GM21723 (cell line): ENCODE measurements at regions not wholly inside any gene's neighbourhood (a gene's known extent, or its start where the extent isn't known, plus 50 kb on each side); places are given as distances from the start of the nearest gene placed in this dataset.

ENCODE experiments used
- ATAC-seq: cut with Tn5 transposase; IDR thresholded peaks from one replicate; pipeline ENCODE4 v1.9.1; 2021; ENCODE audit warnings: mild to moderate bottlenecking, moderate library complexity; ENCODE audit not compliant: unreplicated experiment

DNA sequence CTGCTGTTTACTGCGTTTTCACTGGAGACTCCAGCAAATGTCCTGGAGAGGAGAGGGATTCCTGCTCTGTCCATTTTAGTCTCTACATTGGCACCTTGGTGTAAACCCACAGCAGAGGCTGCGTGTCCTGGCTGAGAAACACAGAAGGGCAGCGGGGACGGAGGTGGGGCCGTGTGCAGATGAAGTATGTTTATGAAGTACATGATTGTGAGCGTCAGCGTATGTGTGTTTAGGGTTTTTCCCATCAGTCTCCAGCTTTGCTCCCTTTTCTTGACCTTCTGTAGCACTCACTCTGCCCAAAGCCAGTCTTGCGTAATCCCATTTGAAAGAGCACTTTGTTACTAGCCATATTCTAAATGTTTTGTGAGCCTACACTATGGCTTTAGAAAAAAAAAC, 750.7 kb upstream of the SORCS1 start:
- no peak for ATAC-seq

DNA sequence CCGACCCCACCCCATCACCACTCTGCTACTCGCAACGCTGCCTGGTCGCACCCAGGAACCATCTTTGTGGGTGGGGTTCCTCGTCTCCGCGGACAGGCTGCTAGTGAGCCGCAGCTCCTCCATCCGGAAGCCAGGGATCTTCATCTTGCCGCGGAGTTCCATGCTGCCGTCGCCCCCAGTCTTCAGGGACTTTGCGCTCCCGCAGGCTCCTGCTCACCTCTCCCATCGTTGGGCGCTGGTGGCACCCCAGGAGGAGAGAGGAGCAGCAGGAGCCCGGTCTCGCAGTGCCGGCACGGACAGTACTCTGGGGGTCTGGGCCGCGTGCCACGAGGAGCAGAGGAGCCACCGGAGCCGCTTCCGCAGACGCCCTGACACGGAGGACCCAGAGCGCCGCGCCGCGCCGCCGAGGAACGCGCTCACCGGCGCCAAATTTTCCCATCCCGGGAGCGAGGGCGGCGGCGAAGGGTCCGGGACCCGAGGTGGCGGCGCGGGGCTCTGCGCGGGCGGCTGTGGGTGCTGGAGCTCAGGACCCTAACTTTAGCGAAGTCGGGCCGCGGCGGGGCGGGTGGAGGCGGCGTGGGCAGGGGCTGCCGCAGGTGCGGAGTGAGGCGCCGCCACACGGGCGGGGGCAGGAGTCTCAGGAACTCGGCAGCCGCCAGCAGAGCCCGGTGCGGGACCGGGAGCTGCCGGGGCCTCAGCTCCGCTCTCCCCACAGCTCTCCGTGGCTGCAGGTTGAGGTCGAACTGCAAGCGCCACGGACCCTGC, 750.1 kb upstream of the SORCS1 start:
- no peak for ATAC-seq

DNA sequence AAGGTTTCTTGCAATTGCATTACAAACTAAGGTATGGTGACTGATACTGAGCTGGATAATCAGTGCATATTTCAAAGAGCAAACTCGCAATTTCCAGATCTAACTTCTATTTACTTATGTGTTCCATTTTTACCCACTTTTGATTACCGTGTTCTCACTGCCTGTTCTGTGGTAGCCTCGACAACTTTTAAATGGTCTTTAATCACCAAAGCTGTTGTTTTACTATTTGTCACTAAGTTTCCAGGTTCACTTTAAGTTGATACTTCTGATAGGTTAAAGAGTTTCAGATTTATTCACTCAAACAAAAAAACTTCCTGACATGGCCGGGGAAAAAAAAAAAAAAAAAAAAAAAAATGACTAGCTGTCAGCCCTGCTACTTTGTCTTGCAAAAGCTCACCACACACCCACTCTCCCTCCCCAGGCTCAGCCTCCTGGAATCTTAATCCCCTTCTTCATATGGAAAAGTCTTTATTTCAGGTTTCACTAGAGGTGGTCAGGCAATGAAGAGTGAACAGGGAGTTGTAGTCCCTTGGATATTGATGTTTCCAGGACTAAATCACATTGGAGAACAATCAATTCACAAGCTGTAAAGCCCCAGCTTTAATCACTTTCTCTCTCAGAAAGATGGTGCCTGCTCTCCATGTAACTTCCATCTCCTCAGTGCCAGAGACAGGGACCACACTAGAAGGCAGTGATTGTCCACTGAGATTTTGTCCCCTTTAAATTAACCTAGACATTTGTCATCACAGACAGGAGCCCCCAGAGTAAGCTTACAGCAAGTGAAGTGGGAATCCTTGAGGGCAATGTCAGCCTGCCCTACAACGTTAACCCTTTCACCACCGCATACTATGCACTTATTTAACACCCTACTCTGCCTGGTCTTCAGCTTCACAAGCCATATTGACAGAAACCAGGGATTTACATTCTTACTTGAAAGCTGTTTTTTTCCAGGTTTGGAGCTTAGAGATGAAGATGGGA, 749.1 kb upstream of the SORCS1 start:
- no peak for ATAC-seq

DNA sequence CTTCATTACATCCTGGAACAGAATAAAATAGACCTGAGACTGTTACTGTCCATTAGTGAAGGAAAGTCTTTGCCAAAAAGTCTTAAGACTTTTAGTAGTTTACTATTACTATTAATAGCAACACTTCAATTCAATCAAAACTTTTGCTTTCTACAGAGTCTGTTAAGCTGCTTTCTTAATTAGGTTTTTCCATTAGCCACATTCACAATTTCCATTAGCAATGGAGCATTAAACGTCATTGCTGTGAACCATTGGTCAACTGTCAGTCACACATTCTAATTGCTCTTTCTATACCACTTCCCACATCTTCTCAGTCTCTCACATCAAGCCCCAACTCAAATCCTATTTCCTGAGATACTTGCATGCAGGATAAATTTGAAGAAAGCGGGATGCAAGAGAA, 736.6 kb upstream of the SORCS1 start:
- ATAC-seq: no peak

DNA sequence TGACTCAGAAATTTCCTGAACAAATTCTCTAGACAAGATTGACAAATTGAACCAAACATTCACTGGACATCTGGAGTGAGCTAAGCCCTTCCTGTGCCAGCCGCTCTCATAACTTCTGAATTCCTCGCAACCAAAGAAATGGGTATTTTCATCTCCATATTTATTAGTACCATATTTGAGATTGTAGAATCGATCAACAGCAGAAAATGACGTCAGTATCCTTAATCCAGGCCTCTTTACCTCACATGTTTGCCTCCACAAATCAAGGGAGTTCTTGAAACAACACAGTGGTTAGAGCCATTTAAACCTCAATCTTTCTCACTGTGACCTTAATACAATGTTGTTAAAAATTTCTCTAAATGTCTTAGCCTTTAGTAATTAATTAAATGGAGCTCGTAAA, 735.6 kb upstream of the SORCS1 start:
- no peak for ATAC-seq

DNA sequence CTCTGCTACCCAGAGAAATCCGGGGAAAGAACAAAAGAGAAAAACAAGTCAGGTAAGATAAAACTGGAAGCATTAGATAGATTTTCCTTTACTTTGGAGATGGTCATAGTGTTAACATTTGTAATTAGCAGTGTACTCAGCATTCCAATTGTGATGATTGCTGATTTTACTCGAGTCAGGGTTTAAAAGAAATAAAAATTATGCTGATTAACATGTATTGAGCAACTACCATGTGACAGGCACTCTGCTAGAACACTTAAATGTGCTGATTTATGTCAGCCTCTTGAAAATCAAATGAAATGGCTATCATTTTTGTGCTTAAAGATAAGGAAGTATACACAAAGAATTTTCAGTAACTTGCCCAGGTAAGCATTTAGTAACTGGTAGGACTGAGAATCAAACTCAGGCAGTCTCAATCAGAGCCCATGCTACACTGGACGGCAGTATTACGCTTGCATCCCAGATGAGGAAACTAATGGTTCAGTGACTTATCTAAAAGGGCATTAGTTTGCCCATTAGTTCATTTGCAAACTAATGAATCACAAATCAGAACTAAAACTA, 735.1 kb upstream of the SORCS1 start:
- ATAC-seq: no peak

DNA sequence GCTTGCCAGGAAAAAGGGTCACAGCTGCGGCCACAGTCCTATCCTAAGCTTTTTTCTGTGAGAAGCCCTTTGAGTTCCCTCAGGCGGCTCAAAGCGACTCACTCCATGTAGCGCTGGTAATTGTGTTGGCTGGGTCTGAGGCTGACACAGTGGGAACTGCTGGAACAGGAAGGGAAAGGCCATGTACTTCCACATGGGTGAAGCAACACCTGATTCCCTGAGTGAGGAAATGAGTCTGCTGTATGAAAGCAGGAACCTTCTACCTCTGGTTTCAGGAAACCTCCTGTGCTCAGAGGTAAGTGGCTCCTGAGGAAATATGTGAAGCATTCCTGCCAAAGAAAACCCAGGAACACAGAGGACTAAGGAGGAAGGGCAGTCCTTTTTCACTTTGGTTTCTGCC, 734.6 kb upstream of the SORCS1 start:
- no peak for ATAC-seq

DNA sequence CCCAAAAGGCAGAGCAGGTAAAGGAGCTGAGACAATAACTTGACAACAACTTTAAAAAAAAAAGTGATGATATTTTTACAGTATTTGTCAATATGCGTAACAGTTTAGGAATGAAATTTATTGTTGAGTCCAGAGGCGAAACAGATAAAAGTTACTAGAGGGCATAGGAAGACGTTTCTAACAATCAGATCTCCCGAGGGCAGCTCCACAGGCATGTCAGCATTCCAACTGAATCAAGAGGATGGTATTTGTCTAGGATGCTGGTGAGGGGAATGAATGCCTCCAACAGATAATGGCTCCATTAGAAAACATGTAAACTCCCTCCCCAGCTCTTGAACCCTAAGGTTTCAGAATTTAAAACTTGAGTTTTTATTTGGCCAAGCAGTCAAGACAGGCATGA, 733.9 kb upstream of the SORCS1 start:
- ATAC-seq: no peak

DNA sequence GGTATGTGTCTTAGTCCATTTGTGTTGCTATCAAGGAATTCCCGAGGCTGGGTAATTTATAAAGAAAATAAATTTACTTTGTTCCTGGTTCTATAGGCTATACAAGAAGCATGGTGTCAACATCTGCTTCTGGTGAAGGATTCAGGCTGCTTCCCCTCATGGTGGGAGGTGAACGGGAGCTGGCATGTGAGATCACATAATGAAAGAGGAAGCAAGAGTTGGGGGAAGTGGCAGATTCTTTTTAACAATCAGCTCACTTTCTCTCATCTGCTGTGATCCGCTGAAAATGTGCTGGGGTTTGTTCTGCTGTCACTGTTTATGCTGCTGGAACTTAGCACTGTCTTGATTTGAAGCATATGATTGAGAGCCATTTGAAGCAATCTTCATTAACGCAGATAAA, 730.0 kb upstream of the SORCS1 start:
- ATAC-seq: no peak

DNA sequence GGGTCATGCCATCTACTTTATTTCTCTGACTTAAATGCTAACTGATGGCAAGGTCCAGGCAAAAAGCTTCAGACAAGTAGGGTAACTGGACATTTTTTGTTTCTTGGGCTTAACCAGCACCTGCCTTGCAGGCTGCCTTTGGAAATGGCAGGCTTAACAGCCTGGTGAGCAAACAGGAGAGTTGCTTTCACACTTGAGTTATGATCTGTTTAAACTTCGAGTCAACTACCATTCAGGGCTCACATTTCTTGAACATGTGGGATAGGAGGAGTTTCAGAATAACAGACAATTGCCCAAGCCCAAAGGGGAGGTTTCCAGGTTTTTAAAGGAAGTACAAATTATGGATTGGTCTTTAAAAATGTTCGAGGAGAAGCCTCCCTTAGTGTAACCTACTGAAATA, 724.6 kb upstream of the SORCS1 start:
- no peak for ATAC-seq

DNA sequence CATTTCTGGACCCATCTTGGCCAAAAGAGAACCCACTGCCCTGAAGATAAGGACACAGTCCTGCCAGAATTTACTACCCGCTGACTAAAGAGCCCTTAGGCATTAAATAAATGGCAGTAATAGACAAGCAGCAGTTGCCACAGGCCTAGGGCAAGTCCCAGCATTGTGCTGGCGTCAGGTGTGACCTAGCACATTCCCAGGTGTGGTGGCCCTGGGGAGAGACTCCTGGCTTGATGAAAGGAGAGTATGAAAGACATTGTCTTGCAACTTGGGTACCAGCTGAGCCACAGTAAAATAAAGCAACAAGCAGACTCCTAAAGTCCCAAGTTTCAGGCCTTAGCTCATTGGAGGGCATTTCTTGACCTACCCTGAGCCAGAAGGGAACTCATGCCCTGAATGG, 715.7 kb upstream of the SORCS1 start:
- no peak for ATAC-seq

DNA sequence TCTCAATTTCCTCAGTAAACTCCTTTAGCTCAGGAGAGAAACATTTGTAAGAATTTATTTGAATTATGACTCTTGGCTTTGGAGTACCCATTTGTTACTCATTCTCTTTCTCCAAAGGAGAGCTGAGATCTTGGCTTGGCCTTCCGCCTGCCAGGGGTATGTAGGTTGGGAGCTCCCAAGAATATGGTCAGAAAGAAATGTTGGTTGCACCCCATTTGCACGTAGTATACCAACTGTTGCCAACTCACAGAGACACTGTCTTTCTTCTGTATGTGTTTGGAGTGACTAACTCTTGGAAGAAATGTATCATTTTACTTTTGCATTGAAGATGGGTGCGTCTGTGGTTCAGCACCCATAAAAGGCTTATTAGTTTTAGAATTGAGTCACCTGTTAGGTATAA, 708.5 kb upstream of the SORCS1 start:
- no peak for ATAC-seq

DNA sequence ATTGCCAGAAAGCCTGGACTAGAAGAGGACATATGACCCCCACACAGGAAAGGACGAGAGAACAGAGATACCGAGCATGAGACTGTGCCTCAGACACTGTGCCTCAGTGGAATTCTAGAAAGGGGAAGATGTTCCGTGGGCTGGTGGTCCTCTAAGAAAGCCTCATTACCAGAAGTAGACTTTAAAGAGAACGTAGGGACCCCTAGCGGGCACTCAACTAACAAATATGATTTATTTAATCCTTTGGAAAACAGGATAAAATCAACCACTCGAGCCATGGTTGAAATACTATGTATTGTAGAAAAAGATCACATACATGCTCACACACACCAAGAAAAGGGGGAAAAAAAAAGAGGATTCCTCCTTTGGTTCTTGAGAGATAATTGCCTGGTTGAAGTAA, 701.2 kb upstream of the SORCS1 start:
- no peak for ATAC-seq

DNA sequence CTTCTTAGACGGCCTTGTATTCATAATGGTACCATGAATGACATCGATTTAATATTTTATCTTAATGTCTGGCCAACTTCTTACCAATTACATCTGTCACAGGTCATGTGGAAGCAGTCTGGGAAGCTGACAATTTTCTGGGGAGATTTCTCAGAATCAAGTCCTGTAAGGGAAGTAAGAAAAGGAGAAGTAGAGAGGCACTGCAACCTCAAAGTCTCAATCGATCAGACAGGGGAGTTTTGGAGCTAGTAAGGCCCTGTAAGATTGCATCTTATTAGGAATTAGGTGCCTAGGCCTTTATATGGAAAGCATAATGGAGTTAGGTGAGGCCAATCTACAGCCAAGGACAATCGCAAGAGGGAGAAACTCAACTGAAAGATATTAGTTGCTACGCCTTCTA, 694.6 kb upstream of the SORCS1 start:
- ATAC-seq: no peak

DNA sequence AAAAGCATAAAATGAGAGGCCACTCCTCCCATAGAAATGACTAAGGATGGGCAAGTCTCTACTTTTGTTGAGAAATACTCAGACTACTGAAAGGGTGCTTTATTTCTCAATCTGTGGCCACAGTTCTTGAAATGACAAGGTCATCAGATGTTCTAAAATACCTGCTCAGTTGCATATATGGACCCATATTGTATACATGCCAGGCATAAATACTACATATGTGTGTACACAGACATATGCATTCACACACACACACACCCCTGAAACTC, 691.5 kb upstream of the SORCS1 start:
- ATAC-seq: no peak

DNA sequence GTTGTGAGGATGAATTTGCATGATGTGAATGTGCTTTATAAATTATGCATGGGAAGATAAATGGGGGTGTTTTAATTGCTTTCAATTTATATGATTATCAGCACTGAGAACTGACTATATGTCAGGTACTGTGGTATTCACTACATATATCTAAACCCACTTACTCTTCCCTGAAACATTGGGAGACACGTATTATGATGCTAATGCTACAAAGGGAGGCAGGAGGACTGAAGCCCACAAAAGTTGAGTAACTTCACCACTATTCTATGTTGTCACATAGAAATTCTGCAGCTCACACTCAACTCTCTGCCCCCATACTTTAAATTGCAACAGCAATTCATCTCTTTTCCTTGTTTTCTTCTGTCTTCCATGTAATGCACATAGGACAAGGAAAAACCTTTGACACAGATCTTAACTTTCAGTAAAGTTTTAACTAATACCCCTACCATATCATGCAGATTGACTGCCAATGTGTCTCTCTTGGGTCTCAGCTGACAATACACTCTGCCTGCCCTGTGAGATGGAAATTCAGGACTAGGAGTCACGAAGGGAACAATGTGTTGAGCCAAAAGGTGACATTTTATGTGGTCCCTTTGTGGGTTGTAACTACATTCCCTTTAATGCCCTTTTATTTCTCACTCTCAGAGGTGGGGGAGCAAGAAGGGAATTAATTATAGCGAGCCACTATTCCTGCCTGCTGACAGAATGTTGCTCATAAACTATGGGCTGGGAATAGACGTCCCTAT, 691.0 kb upstream of the SORCS1 start:
- ATAC-seq: no peak

DNA sequence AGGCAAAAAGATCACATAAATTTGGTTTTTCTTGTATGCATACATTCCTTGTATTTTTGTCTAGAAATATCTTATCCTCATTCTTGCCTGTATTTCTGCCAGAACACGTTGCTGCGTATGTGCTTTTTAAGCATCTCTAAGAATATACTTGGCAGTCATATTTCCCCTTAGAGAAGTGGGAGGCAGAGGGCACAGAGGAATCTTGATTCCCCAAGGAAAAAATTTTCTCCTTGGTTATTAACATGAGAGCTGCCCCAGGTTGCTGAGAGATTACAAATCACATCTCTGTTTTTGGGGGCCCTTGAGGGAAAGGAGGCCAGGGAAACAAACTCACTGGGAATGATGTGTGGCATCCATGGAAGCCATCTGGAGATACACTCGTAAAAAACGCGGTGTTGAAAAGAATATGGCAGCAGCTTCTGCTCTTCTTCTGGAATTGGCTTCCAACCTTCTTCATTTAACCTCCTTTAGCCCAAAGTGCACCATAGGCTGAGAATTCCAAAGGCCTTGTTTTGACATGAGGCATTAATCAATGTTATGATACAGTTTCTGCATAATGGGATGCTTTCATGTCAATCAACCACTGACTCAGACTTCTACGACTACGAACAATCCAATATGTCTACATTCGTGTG, 684.3 kb upstream of the SORCS1 start:
- ATAC-seq: no peak

DNA sequence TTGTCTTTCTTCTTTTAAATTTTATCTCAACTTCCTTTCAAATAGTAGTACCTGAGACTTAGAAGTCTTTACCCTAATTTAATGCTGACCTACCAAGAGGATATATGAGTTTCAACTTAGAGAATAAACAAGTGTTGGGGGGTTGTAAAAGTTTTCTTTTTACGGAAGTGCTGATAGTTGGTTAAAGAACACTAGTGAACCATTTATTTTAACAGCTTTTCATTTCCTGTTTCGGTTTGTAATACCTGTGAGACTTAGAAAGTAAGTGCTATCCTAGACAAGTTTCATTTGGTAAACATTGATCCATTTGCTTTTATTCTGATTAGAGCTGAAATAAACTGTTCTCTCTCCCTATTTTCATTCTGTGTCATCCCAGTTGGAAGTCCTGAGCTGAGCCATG, 683.1 kb upstream of the SORCS1 start:
- no peak for ATAC-seq

DNA sequence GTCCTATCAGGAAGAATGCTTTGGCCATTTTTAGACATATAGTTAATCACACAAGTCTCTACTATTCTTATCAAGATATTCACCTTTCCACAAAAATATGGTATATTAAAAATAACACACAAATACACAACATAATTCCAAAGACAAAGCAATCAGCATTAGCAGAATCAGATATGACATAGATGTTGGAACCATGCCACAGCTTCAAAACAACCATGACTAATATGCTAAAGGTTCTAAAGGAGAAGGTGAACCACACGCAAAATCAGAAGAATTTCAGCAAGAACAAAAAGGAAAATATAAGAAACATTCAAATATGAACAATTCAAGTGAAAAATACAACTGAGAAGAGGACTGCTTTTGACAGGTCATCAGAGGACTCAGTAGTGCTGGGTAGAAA, 670.2 kb upstream of the SORCS1 start:
- no peak for ATAC-seq

DNA sequence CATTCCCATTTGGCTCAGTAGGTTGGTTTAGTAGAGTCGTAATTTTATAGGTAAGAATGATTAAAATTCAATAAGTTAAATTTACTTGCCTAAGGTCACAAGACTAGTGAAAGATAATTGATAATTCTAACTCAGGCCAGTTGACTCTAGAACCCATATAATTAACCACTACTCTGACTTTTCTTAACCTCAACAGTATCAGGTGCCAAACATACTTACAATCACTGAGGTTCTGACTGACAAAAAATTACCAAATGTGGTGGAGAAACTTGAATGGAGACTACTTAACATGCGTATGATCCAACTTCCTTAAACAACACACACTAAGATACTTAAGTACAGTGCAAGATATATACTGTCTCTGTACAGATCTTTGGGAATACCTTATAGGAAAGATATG, 667.3 kb upstream of the SORCS1 start:
- ATAC-seq: no peak

DNA sequence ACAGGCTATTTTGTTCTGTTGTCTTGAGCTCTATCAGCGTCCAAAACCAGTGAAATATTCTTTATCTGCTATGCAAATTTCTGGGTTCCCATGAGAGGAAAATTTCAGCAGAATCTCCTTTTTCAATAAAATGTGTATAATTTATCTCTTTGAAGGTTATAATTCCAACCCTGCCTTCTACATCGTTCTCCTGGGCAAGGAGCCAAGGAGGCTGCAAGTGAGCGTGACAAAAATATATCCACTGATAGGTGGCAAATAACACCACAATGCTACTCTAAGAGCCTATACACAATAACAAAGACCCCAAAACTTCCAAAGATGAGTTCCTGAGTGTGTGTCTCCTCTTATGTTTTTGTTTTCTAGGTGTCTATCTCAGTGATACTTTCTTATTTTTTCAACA, 664.7 kb upstream of the SORCS1 start:
- ATAC-seq: no peak
